SU-DHL-6 (cell line): ENCODE measurements at regions not wholly inside any gene's neighbourhood (a gene's known extent, or its start where the extent isn't known, plus 50 kb on each side); places are given as distances from the start of the nearest gene placed in this dataset.

ENCODE experiments used
- H2AFZ ChIP-seq: fragments of 200-600 bp; sonication (generic); 2 replicates; pipeline ENCODE4 v1.6.1; 2014; ENCODE audit warnings: low read depth, mild to moderate bottlenecking, moderate library complexity, mixed read lengths, antibody characterized with exemption, low read length; ENCODE audit not compliant: severe bottlenecking
- H3F3A ChIP-seq: fragments of 200-600 bp; shearing (Covaris generic); 2 replicates; pipeline ENCODE4 v1.6.0; 2016; ENCODE audit warnings: antibody characterized with exemption, mild to moderate bottlenecking; ENCODE audit not compliant: insufficient read depth
- H3K27ac ChIP-seq: fragments of 200-600 bp; sonication (generic); 2 replicates; pipeline ENCODE4 v1.5.1; 2016; ENCODE audit warnings: low read depth, mild to moderate bottlenecking, low read length, moderate library complexity, mixed read lengths
- H3K27me3 ChIP-seq: fragments of 200-600 bp; sonication (generic), shearing (Covaris generic); 2 replicates; pipeline ENCODE4 v1.6.0; 2014; ENCODE audit warnings: mild to moderate bottlenecking, low read length
- H3K36me3 ChIP-seq: fragments of 200-600 bp; sonication (generic); 2 replicates; pipeline ENCODE4 v1.6.1; 2014; ENCODE audit warnings: mild to moderate bottlenecking, low read length, mixed read lengths
- H3K4me2 ChIP-seq: fragments of 300-600, 200-600 bp; shearing (Covaris generic), sonication (generic); 2 replicates; pipeline ENCODE4 v1.6.0; 2014; ENCODE audit warnings: low read length, low read depth, mild to moderate bottlenecking; ENCODE audit not compliant: poor library complexity, severe bottlenecking
- H3K4me3 ChIP-seq: fragments of 200-600 bp; sonication (generic); 2 replicates; pipeline ENCODE4 v1.5.1; 2014; ENCODE audit warnings: antibody characterized with exemption, low read length, mild to moderate bottlenecking, mixed read lengths; ENCODE audit not compliant: insufficient read depth, poor library complexity, severe bottlenecking
- H3K79me2 ChIP-seq: fragments of 200-600 bp; sonication (generic); 2 replicates; pipeline ENCODE4 v1.6.1; 2014; ENCODE audit warnings: mild to moderate bottlenecking, low read length, moderate library complexity; ENCODE audit not compliant: insufficient read depth
- H3K9ac ChIP-seq: fragments of 200-600 bp; sonication (generic); 2 replicates; pipeline ENCODE4 v1.7.0; 2014; ENCODE audit warnings: mild to moderate bottlenecking, low read length
- H3K9me2 ChIP-seq: fragments of 200-600 bp; sonication (generic); replicated peaks from 2 replicates; pipeline ENCODE4 v1.6.1; 2014; ENCODE audit warnings: low read length; ENCODE audit not compliant: insufficient read depth
- H3K9me3 ChIP-seq: fragments of 200-600 bp; sonication (generic); 2 replicates; pipeline ENCODE4 v1.6.1; 2014; ENCODE audit warnings: low read length, mixed read lengths; ENCODE audit not compliant: insufficient read depth
- H4K20me1 ChIP-seq: fragments of 200-600 bp; sonication (generic); 2 replicates; pipeline ENCODE4 v1.6.1; 2014; ENCODE audit warnings: low read depth, mild to moderate bottlenecking, antibody characterized with exemption, low read length, moderate library complexity, mixed read lengths
- EZH2phosphoT487 ChIP-seq: fragments of 200-600 bp; sonication (generic), shearing (Covaris generic); conservative IDR thresholded peaks from 2 replicates; pipeline ENCODE4 v1.6.1; 2018; ENCODE audit warnings: mild to moderate bottlenecking, antibody characterized with exemption, low read length, moderate library complexity, mixed read lengths
- TF ChIP-seq, protein P1 (sequence below): fragments of 200-600 bp; sonication (generic); IDR thresholded peaks from one replicate; pipeline ENCODE4 v1.5.1; 2017; ENCODE audit warnings: antibody characterized with exemption, mild to moderate bottlenecking, low read length, moderate library complexity; ENCODE audit not compliant: insufficient read depth, poor library complexity, severe bottlenecking

DNA sequence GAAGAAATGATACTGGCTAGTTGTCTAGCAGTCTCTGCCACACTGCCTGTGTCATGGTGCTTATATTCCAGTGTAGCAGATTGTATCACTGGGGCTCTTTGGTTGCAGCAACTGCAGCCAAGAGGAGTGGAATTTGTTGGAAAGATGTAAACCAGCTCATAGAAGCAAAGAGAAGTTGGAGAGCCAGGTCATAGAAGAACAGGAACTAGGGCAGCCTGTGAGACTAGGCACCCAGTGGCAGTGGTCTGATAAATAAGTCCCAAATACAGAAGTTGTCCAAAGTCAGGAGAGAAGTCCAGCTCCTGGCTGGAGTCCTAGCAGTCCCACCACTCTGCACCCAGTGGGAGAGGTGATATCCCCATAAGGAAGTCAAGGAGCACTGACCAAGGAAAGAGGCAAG is 172.5 kb upstream of the ARID2 start:
- H3K9me2 ChIP-seq, result no peaks in the 10 kb centered on the region
- H3K79me2 ChIP-seq, result no peaks in the 10 kb centered on the region
- no peak overlapping the region for H2AFZ ChIP-seq
- no peak overlapping the region for H3K4me3 ChIP-seq
- no peaks in the 10 kb centered on the region for H4K20me1 ChIP-seq
- no peaks in the 10 kb centered on the region for H3K36me3 ChIP-seq
- no peak overlapping the region for H3K9ac ChIP-seq
- TF ChIP-seq, protein P1, sequence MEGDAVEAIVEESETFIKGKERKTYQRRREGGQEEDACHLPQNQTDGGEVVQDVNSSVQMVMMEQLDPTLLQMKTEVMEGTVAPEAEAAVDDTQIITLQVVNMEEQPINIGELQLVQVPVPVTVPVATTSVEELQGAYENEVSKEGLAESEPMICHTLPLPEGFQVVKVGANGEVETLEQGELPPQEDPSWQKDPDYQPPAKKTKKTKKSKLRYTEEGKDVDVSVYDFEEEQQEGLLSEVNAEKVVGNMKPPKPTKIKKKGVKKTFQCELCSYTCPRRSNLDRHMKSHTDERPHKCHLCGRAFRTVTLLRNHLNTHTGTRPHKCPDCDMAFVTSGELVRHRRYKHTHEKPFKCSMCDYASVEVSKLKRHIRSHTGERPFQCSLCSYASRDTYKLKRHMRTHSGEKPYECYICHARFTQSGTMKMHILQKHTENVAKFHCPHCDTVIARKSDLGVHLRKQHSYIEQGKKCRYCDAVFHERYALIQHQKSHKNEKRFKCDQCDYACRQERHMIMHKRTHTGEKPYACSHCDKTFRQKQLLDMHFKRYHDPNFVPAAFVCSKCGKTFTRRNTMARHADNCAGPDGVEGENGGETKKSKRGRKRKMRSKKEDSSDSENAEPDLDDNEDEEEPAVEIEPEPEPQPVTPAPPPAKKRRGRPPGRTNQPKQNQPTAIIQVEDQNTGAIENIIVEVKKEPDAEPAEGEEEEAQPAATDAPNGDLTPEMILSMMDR, result no peak
- TF ChIP-seq EZH2phosphoT487, result no peak
- H3F3A ChIP-seq, result no peaks in the 10 kb centered on the region
- H3K27ac ChIP-seq, result no peak overlapping the region
- no peak overlapping the region for H3K4me2 ChIP-seq
- H3K9me3 ChIP-seq, result no peaks in the 10 kb centered on the region
- H3K27me3 ChIP-seq, result no peaks in the 10 kb centered on the region

DNA sequence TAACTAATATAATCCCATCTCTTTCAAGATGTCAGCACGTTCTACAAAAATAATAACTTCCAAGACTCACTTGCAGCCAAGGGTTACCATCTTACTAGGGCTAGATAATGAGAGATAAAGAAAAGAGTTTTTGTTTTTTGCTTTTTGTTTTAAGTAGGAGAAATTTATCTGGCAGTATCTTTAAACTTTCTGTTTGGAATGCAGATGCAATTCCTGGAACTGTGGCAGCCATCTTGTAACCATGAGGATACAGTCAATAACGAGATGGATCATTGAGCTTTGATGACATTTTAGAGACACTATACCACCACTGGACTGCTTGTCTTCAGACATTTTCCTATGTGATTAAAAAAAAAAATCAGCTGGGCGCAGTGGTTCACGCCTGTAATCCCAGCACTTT is 171.2 kb upstream of the ARID2 start:
- H3K4me3 ChIP-seq, result no peak overlapping the region
- H4K20me1 ChIP-seq, result no peaks in the 10 kb centered on the region
- H3K79me2 ChIP-seq, result no peaks in the 10 kb centered on the region
- no peaks in the 10 kb centered on the region for H3F3A ChIP-seq
- no peaks in the 10 kb centered on the region for H3K9me3 ChIP-seq
- H3K9me2 ChIP-seq, result no peaks in the 10 kb centered on the region
- H3K36me3 ChIP-seq, result no peaks in the 10 kb centered on the region
- H2AFZ ChIP-seq, result no peak overlapping the region
- H3K27me3 ChIP-seq, result no peaks in the 10 kb centered on the region
- TF ChIP-seq EZH2phosphoT487, result no peak
- TF ChIP-seq, protein P1, result no peak
- no peak overlapping the region for H3K27ac ChIP-seq
- H3K4me2 ChIP-seq, result no peak overlapping the region
- no peak overlapping the region for H3K9ac ChIP-seq

DNA sequence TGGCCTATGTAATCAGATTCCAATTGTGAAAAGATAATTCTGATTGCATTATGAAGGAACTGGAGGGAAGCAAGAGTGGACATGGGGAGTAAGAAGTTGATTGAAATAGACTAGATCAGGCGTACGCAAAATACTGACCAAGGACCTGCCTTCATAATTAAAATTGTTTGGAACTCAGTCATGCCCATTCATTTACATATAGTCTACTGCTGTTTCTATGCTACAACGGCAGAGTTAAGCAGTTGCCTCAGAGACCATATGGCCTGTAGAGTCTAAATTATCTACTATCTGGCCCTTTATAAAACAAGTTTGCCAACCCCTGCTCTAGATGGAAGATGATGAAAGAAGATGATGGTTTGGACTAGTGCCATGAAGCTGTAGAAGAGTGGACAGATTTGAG is 170.0 kb upstream of the ARID2 start:
- TF ChIP-seq, protein P1, result no peak
- no peak for TF ChIP-seq EZH2phosphoT487
- no peak overlapping the region for H3K27ac ChIP-seq
- no peak overlapping the region for H3K9ac ChIP-seq
- no peaks in the 10 kb centered on the region for H3K27me3 ChIP-seq
- H3K79me2 ChIP-seq, result no peaks in the 10 kb centered on the region
- no peaks in the 10 kb centered on the region for H3K36me3 ChIP-seq
- H4K20me1 ChIP-seq, result no peaks in the 10 kb centered on the region
- H2AFZ ChIP-seq, result no peak overlapping the region
- no peak overlapping the region for H3K4me2 ChIP-seq
- no peaks in the 10 kb centered on the region for H3K9me3 ChIP-seq
- no peaks in the 10 kb centered on the region for H3K9me2 ChIP-seq
- H3K4me3 ChIP-seq, result no peak overlapping the region
- no peaks in the 10 kb centered on the region for H3F3A ChIP-seq

DNA sequence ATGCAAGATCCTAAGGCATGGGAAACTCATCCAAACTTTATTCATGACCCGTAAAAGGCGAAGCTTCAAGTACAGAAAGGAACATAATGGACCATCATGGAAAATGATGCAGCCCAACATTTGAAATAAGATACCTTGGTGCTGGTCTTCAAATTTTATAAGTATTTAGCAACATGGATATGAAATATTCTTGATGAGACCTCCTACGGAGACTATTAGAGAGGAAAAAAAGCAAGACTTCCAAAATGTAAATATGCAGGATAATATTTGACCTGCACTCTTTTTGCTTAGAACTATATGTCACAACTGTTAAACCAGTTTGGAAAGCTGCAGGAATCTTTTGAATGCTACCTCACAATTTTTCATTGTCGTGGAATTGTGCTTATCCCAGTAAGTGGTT is 168.8 kb upstream of the ARID2 start:
- H3K9me3 ChIP-seq, result no peaks in the 10 kb centered on the region
- H3K27me3 ChIP-seq, result no peaks in the 10 kb centered on the region
- H3K36me3 ChIP-seq, result no peaks in the 10 kb centered on the region
- H3F3A ChIP-seq, result no peaks in the 10 kb centered on the region
- H3K4me2 ChIP-seq, result no peak overlapping the region
- no peak overlapping the region for H3K27ac ChIP-seq
- H3K4me3 ChIP-seq, result no peak overlapping the region
- no peak overlapping the region for H3K9ac ChIP-seq
- no peaks in the 10 kb centered on the region for H4K20me1 ChIP-seq
- H3K9me2 ChIP-seq, result no peaks in the 10 kb centered on the region
- no peak overlapping the region for H2AFZ ChIP-seq
- TF ChIP-seq, protein P1, result no peak
- no peak for TF ChIP-seq EZH2phosphoT487
- no peaks in the 10 kb centered on the region for H3K79me2 ChIP-seq
